ENCODE measurements at regions not wholly inside any gene's neighbourhood (a gene's known extent, or its start where the extent isn't known, plus 50 kb on each side); places are given as distances from the start of the nearest gene placed in this dataset.

DNA sequence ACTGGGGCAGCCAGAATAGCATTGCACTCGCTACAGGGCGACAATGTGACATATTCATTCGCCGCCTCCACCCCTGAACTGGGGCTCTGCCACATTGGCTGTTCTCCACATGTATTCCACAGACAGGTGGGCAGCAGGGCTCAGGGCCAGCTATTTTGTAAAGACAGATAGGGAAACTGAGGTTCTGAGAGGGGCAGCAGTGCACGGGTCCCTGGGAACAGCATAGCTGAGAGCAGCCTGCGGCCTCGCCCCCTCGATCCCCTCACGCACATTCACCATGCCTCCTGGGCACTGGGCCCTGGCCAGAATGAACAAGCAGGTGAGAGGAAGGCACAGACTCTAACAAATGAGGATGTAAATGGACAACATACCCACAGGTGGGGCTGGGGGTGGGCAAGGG is 75.0 kb upstream of the SPATA12 start:
- no peak for DNase-seq (ENCODE audit: low read depth)

DNA sequence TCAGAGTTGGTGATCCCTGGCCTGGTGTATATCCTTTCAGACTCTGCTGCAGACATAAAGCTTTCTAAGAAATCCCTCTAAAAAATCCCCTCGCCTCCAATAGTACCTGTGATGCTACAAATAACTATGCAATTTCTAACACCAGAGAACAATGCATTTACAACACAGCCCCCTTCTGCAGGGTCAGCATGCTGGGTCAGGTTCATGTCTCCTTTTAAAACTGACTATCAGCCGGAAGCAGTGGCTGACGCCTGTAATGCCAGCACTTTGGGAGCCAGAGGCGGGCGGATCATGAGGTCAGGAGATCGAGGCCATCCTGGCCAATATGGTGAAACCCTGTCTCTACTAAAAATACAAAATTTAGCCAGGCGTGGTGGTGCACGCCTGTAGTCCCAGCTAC is 77.0 kb upstream of the SPATA12 start:
- DNase-seq (ENCODE audit: low read depth) = no peak

GRCh38 chr3:56981445-56982230 is 78.8 kb upstream of the SPATA12 start:
- no peak for DNase-seq (ENCODE audit: low read depth)

DNA sequence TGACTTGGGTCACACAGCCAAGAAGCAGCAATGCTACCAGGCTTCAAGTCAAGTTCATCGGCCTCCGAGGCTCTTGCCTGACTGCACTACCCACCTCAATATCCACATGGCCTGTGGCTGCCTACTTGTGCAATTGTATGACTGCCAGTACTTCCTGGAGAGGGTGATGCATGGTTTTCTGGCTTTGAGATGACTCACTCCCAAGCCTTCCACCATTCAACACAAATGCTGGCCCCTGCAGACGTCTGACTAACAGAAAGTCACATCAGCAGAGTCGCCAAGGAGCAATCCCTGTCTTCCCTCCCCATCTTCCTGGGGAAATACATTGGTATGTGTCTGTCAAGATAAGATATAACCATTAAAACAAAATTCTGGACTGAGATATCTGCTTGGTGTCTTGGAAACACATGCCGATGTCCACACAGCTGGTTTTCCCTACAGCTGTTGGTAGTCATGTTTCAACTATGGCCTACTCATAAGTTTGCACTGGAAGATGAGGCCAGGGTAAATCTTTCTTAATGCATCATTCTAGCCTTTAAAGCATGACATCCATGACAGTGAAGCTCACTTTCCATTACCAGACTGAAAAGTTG is 79.6 kb upstream of the SPATA12 start:
- DNase-seq (ENCODE audit: low read depth) = peak; percentile 98

GRCh38 chr3:56980243-56980642 is 80.2 kb upstream of the SPATA12 start:
- DNase-seq (ENCODE audit: low read depth) = no peak

DNA sequence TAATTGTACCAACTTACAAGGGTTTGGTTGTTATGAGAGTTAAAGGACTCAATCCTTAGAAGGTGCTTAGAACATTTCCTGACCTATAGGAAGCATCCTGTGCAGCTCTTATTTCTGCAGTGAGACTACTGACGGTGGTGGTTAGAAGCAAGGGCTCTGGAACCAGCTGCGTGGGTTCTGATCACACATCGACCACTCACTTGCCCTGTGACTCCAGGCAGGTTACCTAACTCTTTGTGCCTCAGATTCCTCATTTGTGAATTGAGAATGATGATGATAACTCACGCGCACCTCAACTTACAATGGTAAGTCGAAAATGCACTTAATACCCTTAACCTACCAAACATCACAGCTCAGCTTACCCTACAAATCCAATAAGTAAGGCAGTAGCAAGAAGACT is 80.7 kb upstream of the SPATA12 start:
- no peak for DNase-seq (ENCODE audit: low read depth)

- no peak for DNase-seq (ENCODE audit: low read depth)
Measured at GRCh38 chr3:56977561-56977889, 82.9 kb upstream of the SPATA12 start.

DNA sequence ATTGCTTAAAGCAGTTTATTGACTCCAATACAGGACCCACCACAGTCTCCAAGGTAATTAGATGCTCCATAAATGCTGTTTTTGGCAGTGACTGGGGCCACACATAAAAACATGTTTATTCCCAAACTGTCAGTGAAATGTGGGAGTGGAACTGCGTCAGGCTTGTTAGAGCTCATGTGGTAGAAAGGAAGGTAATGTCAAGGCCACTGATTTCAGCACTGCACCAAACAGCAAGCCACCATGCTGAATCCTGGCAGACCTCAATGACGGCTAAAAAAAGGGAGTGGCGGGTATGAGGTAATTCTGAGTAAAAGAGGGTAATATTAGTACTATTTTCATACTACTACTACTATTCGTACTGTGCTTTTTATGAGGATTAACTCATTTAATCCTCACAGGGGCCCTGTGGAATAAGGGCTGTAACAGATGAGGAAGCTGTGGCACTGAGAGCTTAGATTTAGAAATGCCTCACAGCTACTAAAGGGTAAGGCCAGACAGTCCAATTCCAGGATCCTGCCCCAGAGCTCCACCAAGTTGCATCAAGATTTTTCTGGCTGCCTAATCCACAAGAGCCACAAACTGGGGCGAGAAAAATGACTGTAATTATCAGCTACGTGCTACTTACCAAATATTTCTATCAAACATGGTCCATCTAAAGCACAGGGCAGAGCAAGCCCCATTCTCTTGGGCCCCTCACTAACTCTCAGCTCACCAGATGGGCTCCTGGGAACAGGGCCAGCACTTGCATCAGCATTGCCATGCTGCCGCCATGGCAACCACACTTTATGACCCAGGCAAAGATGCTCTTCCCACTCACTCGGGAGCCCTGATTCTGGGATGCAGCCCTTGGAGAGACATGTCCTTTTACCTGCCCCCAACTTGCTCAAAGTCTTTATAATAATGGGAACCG is 83.6 kb upstream of the SPATA12 start:
- DNase-seq (ENCODE audit: low read depth) = peak; percentile 47

DNA sequence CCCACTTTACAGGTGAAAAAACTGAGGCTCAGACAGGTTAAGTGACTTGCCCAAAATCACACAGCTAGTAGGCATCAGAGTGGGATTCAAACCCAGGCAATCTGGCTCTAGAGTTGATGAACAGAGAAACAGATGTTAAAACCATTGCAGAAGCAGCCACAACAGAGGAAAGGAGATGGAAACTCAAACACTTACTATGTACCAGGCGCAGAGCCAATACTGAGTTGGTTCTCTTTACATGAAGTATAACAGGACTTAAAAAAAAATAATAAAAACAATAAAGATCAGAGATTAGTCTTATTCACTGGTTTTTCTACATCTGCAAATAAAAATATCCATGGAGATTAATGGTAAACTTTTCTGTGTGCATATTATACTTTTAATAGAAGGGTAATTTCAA is 84.9 kb upstream of the SPATA12 start:
- no peak for DNase-seq (ENCODE audit: low read depth)

DNA sequence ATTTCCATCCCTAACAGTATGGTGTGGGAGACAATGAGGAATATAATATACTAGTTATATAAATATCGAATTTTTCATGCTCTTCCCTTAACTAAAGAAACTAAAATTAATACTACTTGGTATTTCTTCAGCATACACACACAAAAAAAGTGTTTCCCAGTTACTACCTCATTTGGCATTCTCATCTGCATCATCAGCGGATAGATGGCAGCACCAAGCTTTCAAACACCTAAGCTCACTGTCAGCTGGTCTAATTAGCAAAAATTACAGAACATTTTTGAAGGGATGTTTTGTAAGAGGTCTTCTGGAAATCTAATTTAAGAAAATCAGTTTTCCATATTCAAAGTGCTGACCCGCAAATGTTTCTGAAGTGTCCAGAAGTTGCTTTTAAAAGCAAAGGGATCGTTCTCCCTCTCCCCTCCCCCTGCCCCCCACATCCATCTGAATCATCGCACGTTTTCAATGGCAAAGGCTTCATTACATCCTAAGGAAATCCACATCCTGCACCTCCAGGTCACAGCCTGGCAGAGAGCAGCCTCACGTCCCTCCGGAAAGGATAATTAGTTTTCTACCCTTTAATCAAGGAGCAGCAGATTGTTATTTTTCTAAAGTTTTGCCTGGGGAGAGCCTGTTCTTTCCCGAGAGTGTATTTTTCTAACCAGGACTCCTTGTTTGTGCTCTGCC is 86.1 kb upstream of the SPATA12 start:
- DNase-seq (ENCODE audit: low read depth) = no peak

DNA sequence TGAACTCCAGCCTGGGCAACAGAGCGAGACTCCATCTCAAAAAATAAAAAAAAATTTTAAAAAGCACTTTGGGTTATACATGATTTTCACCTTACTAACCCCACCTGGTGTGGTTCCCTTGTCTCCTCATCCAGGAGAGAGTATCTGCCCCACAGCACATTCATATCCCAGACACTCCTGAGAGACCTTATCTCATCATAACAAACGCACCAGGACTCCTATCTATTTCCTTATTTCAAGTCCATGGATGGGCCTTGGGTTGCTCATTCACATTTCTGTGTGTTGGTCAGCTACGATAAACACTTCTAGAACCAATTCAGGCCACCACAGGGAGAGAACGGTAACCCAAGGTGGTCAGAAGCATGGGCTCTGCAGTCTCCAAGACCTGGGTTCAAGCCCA is 88.6 kb upstream of the SPATA12 start:
- DNase-seq (ENCODE audit: low read depth) = no peak

DNA sequence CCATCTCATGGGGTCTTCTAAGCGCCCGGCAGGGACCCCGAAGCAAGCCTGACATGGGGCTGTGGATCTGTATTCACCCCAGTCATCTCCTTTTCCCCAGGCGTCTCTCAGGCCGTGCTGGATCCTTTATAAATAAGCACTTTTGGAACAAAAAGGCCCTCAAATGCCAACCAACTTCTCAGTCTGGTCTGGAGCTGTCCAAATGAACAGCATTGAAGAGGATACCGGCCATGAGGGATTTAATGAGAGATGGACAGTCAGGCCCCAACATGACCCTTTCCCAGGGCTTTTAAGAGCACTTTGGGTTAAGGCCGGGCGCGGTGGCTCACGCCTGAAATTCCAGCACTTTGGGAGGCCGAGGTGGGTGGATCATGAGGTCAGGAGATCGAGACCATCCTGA is 89.2 kb upstream of the SPATA12 start:
- DNase-seq (ENCODE audit: low read depth) = no peak

DNA sequence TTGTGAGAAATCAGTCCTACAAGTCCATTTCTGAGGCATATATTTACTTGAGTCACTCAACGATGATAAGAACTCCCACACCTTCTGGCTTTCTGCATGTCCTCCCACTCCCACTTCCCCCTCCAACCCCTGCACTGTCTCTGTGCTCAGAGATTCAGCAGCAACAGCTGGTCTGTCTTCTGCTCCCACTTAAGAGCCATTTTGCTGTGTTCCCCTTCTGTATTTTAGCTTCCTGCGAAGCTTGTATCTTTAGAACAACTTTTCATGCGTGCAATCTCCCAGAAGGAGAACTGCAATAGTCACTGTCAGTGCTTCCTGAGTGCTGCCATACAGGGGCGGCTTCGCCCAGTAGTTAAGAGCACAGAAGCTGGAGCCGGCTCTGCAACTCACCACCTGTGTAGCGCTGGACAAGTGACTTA is 90.0 kb upstream of the SPATA12 start:
- no peak for DNase-seq (ENCODE audit: low read depth)

GRCh38 chr3:56969851-56970250 is 90.6 kb upstream of the SPATA12 start:
- no peak for DNase-seq (ENCODE audit: low read depth)

- DNase-seq (ENCODE audit: low read depth) = no peak
Measured at GRCh38 chr3:56966509-56966908, 94.0 kb upstream of the SPATA12 start.

DNA sequence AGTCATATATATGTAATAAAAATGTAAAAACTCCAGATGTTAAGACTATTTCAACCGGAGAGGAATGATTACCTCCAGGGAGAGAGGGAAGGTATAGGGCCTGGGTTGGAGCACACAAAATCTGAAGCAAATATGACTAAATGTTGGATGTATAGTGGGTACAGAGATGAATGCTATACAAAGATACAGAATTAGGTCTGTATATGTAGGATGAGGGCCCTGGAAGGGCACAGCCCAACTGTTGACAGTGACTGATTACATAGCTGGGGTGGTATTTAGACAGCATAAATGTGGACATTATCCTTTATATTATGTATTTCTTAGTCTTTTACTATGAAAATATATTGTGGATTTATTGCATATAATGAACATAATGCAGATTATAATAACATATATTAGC is 94.4 kb upstream of the SPATA12 start:
- no peak for DNase-seq (ENCODE audit: low read depth)

DNA sequence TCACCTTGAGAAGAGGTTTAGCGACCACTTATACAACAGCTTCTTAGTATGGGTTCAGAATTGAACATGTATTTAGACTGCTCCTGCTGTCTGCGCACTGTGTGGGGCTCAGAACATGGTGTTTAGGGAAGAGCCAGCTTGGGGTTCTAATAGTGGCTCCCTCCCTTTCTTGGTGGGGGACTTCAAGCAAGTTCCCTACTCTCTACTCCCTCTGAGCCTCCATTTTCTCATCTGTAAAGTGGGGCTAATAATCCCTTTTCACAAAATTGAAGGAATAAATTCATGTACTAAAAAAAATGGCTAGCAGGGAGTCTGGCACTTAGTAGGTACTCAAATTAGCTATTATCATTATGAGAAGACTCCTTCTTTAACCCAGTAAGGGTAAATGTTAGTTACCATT is 97.5 kb upstream of the SPATA12 start:
- DNase-seq (ENCODE audit: low read depth) = no peak

DNA sequence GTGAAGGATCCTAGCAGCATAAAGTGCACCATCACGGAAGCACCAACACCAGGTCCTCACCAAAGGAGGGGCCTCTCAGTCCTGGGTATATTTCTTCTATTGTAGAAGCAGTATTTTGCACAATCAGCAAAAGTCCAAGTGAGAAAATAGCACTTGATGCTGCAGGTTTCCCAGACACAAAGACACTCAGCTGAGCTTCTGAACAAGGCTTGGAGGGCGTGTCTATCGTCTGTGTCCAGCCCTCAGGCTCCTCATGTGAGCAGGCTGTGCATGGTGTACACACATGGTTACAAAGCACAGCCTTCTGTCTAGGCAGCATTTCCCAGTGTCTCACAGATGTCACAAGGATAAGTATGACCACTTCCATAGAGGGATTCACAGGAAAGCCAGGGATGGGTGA is 98.3 kb upstream of the SPATA12 start:
- no peak for DNase-seq (ENCODE audit: low read depth)

DNA sequence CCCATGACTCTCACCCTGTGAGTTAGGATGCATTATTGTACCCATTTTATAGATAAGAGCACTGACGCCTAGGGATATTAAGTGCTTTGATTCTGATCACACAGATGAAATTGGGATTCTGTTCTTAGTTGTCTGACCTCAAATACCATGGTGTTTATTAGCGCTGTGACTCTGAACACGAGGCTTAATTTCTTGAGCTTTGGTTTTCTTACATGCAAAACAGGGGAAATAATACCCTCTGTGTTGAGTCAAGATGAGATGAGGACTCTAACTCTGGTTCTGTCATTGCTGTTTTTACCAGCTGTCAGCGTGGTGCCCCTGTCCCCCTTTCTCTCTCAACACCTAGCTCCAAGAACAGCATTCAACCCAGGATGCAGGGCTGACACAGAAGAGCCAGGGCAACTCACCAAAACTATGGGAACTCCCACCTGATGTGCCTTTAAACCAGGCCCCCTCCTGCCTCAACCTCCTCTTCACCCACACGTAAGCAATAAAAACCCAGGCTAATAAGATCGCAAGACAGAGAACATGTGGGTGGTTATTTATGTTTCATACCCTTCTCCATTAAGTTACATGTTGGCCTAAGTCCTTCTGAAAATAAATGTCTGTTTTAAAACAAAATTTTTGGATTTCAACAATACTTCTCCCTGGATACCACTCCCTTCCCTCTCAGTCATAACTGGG is 100.1 kb upstream of the SPATA12 start:
- DNase-seq (ENCODE audit: low read depth) = no peak

DNA sequence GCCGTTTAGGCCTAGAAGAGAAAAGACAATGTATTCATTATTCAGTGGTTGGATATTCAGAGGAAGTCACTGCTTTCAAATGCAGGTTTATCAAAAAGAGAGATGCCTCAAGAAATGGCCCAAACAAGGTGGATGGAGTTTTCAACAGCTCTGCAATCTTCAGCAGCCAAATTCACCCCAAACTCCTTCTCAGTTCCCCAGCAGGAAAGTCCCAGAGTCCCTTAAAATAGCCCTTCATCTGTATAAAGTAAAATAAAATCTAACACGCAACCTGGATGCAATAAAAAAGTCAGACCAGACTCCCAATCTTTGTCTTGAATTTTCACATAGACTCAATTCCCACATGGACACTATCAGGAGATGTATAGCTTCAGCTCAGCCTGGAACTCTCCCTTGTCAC is 101.6 kb upstream of the SPATA12 start:
- no peak for DNase-seq (ENCODE audit: low read depth)

DNA sequence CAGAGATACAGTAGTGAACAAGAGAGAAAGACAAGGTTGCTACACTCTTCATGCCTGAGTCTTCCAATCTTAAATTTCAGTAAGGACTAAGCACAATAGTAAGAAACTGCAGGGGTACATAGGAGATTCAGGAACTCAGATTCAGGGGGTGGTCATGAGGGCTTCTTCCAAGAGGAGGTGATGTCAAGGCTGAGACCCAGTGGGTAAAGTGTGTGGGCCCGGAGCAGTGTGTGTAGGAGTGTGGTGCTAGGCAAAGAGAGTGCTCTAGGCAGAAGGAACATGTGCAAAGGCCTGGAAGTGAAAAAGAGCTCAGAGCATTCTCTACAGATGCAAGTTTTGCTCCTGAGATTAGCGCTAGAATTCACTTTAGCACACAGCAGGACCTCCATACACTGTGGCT is 102.9 kb upstream of the SPATA12 start:
- DNase-seq (ENCODE audit: low read depth) = no peak

GRCh38 chr3:56956906-56957305 is 103.6 kb upstream of the SPATA12 start:
- DNase-seq (ENCODE audit: low read depth) = no peak
